GM23248 (cell line): ENCODE measurements at regions not wholly inside any gene's neighbourhood (a gene's known extent, or its start where the extent isn't known, plus 50 kb on each side); places are given as distances from the start of the nearest gene placed in this dataset.

ENCODE experiments used
- EZH2 ChIP-seq: fragments of 200-600 bp; sonication (generic); IDR thresholded peaks from 2 replicates; pipeline ENCODE4 v1.6.1; 2018; ENCODE audit warnings: antibody characterized with exemption, mild to moderate bottlenecking; ENCODE audit not compliant: insufficient read depth, poor library complexity, severe bottlenecking
- EZH2phosphoT487 ChIP-seq: fragments of 200-600 bp; sonication (generic); IDR thresholded peaks from 2 replicates; pipeline ENCODE4 v1.6.1; 2018; ENCODE audit warnings: antibody characterized with exemption, moderate library complexity, mild to moderate bottlenecking, low read depth; ENCODE audit not compliant: insufficient read depth

GRCh38 chr5:25181249-25181648 lies 536.5 kb upstream of the CDH10 start:
- TF ChIP-seq EZH2phosphoT487 = no peak
- no peak for TF ChIP-seq EZH2
